Type B pancreatic cell (in vitro differentiated cells): ENCODE measurements at regions not wholly inside any gene's neighbourhood (a gene's known extent, or its start where the extent isn't known, plus 50 kb on each side); places are given as distances from the start of the nearest gene placed in this dataset.

ENCODE experiments used
- DNase-seq: peaks from one replicate; pipeline ENCODE4 v3.0.0; 2021; ENCODE audit warnings: mixed read lengths; ENCODE audit not compliant: unreplicated experiment; ENCODE audit errors: extremely low spot score
- H3K27ac Mint-ChIP-seq: 2 replicates; pipeline ENCODE4 v1.8.0; 2021; ENCODE audit warnings: mild to moderate bottlenecking, mixed read lengths
- H3K27me3 Mint-ChIP-seq: 2 replicates; pipeline ENCODE4 v1.8.0; 2021; ENCODE audit warnings: mixed read lengths
- H3K36me3 Mint-ChIP-seq: 2 replicates; pipeline ENCODE4 v1.8.0; 2021; ENCODE audit warnings: mixed read lengths
- H3K4me1 Mint-ChIP-seq: one replicate; pipeline ENCODE4 v1.8.0; 2021; ENCODE audit warnings: mixed read lengths; ENCODE audit not compliant: unreplicated experiment
- H3K4me3 Mint-ChIP-seq: 2 replicates; pipeline ENCODE4 v1.8.0; 2021; ENCODE audit warnings: mild to moderate bottlenecking, mixed read lengths
- H3K9me3 Mint-ChIP-seq: 2 replicates; pipeline ENCODE4 v1.8.0; 2021; ENCODE audit warnings: mixed read lengths
- TF ChIP-seq, protein P1 (sequence below): fragments of 200-600 bp; sonication (generic); conservative IDR thresholded peaks from 2 replicates; pipeline ENCODE4 v1.5.0; 2021; ENCODE audit warnings: antibody characterized with exemption, mild to moderate bottlenecking

- TF ChIP-seq, protein P1, sequence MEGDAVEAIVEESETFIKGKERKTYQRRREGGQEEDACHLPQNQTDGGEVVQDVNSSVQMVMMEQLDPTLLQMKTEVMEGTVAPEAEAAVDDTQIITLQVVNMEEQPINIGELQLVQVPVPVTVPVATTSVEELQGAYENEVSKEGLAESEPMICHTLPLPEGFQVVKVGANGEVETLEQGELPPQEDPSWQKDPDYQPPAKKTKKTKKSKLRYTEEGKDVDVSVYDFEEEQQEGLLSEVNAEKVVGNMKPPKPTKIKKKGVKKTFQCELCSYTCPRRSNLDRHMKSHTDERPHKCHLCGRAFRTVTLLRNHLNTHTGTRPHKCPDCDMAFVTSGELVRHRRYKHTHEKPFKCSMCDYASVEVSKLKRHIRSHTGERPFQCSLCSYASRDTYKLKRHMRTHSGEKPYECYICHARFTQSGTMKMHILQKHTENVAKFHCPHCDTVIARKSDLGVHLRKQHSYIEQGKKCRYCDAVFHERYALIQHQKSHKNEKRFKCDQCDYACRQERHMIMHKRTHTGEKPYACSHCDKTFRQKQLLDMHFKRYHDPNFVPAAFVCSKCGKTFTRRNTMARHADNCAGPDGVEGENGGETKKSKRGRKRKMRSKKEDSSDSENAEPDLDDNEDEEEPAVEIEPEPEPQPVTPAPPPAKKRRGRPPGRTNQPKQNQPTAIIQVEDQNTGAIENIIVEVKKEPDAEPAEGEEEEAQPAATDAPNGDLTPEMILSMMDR: no peak
- peaks cover 41% of the 10 kb centered on the region for H3K27me3 Mint-ChIP-seq
- H3K27ac Mint-ChIP-seq: no peak overlapping the region
- H3K4me3 Mint-ChIP-seq: peak overlapping the region; percentile 83
- no peaks in the 10 kb centered on the region for H3K36me3 Mint-ChIP-seq
- H3K9me3 Mint-ChIP-seq: peaks cover 15% of the 10 kb centered on the region
- DNase-seq: no peak
- peaks cover 17% of the 10 kb centered on the region for H3K4me1 Mint-ChIP-seq
These were observed 60.2 kb upstream of the ID3 start for GRCh38 chr1:23619299-23620188.

GRCh38 chr1:23618586-23619083, 59.3 kb upstream of the ID3 start:
- peaks cover 12% of the 10 kb centered on the region for H3K9me3 Mint-ChIP-seq
- peak overlapping the region; percentile 55 for H3K4me3 Mint-ChIP-seq
- DNase-seq: no peak
- TF ChIP-seq, protein P1: no peak
- peak overlapping the region; percentile 78 for H3K27ac Mint-ChIP-seq
- H3K4me1 Mint-ChIP-seq: peaks cover 17% of the 10 kb centered on the region
- peaks cover 41% of the 10 kb centered on the region for H3K27me3 Mint-ChIP-seq
- H3K36me3 Mint-ChIP-seq: no peaks in the 10 kb centered on the region

- Mint-ChIP-seq H3K36me3 (no peaks in the 10 kb centered on the region), H3K4me3 (no peak overlapping the region), H3K9me3 (peaks cover 8% of the 10 kb centered on the region), H3K27me3 (peaks cover 41% of the 10 kb centered on the region), H3K4me1 (peaks cover 18% of the 10 kb centered on the region), H3K27ac (peak overlapping the region; percentile 46)
- no peak for DNase-seq
- TF ChIP-seq, protein P1: no peak
These were observed 57.8 kb upstream of the ID3 start for GRCh38 chr1:23617084-23617521.

GRCh38 chr1:23616292-23616824, 57.1 kb upstream of the ID3 start:
- Mint-ChIP-seq H3K27me3 (peaks cover 37% of the 10 kb centered on the region), H3K4me1 (peaks cover 18% of the 10 kb centered on the region), H3K4me3 (no peak overlapping the region), H3K9me3 (peaks cover 8% of the 10 kb centered on the region), H3K36me3 (no peaks in the 10 kb centered on the region), H3K27ac (no peak overlapping the region)
- TF ChIP-seq, protein P1: no peak
- no peak for DNase-seq

DNA sequence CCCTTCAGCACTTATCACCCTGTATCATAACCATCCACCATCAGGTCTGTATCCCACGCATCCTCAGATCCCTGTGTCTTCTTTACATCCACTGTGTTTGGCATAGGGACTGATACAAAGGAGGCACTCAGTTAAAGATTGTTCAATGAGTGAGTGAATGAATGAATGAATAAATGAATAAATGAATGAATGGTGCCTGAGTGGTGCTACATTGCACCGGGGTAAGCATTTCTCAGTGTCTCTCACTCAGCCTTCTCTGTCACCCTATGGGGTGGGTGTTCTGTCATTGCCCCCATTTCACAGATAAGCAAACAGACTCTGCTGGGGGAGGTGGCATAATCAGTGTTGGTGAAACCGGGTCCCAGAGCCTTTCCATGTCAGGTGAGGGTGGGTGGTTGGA, 56.6 kb upstream of the ID3 start:
- no peaks in the 10 kb centered on the region for H3K36me3 Mint-ChIP-seq
- no peak overlapping the region for H3K4me3 Mint-ChIP-seq
- TF ChIP-seq, protein P1: no peak
- H3K4me1 Mint-ChIP-seq: peaks cover 18% of the 10 kb centered on the region
- H3K27me3 Mint-ChIP-seq: peaks cover 32% of the 10 kb centered on the region
- H3K9me3 Mint-ChIP-seq: peaks cover 8% of the 10 kb centered on the region
- no peak for DNase-seq
- no peak overlapping the region for H3K27ac Mint-ChIP-seq
